SJSA1 (cell line): ENCODE measurements at regions not wholly inside any gene's neighbourhood (a gene's known extent, or its start where the extent isn't known, plus 50 kb on each side); places are given as distances from the start of the nearest gene placed in this dataset.
"Not testable (repeated sequence)": the region's sequence is repeated elsewhere in the genome, so short reads cannot be mapped to it uniquely, and the experiment has no call there.

ENCODE experiments used
- DNase-seq, 2 experiments: peaks; one replicate each; pipeline ENCODE4 v3.0.0-alpha.2; 2015 to 2020; ENCODE audit warnings: low spot score in 2 of 2, low read depth in 1 of 2
- H3K27ac ChIP-seq: fragments of 250-450 bp; sonication (Bioruptor Pico); 2 replicates; pipeline ENCODE4 v1.5.1; 2020; ENCODE audit warnings: mild to moderate bottlenecking, moderate library complexity
- H3K27me3 ChIP-seq: fragments of 250-450 bp; sonication (Bioruptor Pico); replicated peaks from 2 replicates; pipeline ENCODE4 v1.5.1; 2020; ENCODE audit warnings: mild to moderate bottlenecking, moderate library complexity
- H3K36me3 ChIP-seq: fragments of 250-450 bp; sonication (Bioruptor Pico); 2 replicates; pipeline ENCODE4 v1.5.1; 2020; ENCODE audit warnings: mild to moderate bottlenecking
- H3K4me1 ChIP-seq: fragments of 250-450 bp; sonication (Bioruptor Pico); replicated peaks from 2 replicates; pipeline ENCODE4 v1.6.1; 2021; ENCODE audit warnings: mild to moderate bottlenecking
- H3K4me3 ChIP-seq: fragments of 250-450 bp; sonication (Bioruptor Pico); 2 replicates; pipeline ENCODE4 v1.5.1; 2020; ENCODE audit warnings: mild to moderate bottlenecking
- H3K9me3 ChIP-seq: fragments of 250-450 bp; sonication (Bioruptor Pico); replicated peaks from 2 replicates; pipeline ENCODE4 v1.5.1; 2020; ENCODE audit warnings: mild to moderate bottlenecking

- no peak overlapping the region for H3K27ac ChIP-seq
- peak in 1 of 2 experiments; percentile 45 for DNase-seq
- no peak overlapping the region for H3K4me3 ChIP-seq
- no peaks in the 10 kb centered on the region for H3K9me3 ChIP-seq
- no peaks in the 10 kb centered on the region for H3K27me3 ChIP-seq
- peaks cover 25% of the 10 kb centered on the region for H3K4me1 ChIP-seq
- no peaks in the 10 kb centered on the region for H3K36me3 ChIP-seq
Measured at GRCh38 chr11:69215216-69215615, 59.5 kb downstream of the SMIM38 start.

GRCh38 chr11:69215784-69216415, 60.2 kb downstream of the SMIM38 start:
- Histone ChIP-seq H3K9me3 (no peaks in the 10 kb centered on the region), H3K36me3 (no peaks in the 10 kb centered on the region), H3K27ac (no peak overlapping the region), H3K4me3 (no peak overlapping the region), H3K4me1 (peaks cover 21% of the 10 kb centered on the region), H3K27me3 (no peaks in the 10 kb centered on the region)
- DNase-seq, result peak; percentile 84 to 87

- Histone ChIP-seq H3K27me3 (no peaks in the 10 kb centered on the region), H3K9me3 (no peaks in the 10 kb centered on the region), H3K27ac (no peak overlapping the region), H3K36me3 (no peaks in the 10 kb centered on the region), H3K4me1 (peaks cover 21% of the 10 kb centered on the region), H3K4me3 (no peak overlapping the region)
- peak in 1 of 2 experiments; percentile 51 for DNase-seq
Measured at GRCh38 chr11:69216647-69217051, 60.9 kb downstream of the SMIM38 start.

GRCh38 chr11:69217276-69218105, 61.8 kb downstream of the SMIM38 start:
- no peak overlapping the region for H3K27ac ChIP-seq
- DNase-seq, result peak in 1 of 2 experiments; percentile 56
- no peaks in the 10 kb centered on the region for H3K9me3 ChIP-seq
- peaks cover 21% of the 10 kb centered on the region for H3K4me1 ChIP-seq
- H3K27me3 ChIP-seq, result no peaks in the 10 kb centered on the region
- no peaks in the 10 kb centered on the region for H3K36me3 ChIP-seq
- no peak overlapping the region for H3K4me3 ChIP-seq

GRCh38 chr11:69218271-69218682, 62.5 kb downstream of the SMIM38 start:
- DNase-seq, result peak in 1 of 2 experiments; percentile 47
- Histone ChIP-seq H3K36me3 (no peaks in the 10 kb centered on the region), H3K4me1 (peaks cover 22% of the 10 kb centered on the region), H3K27ac (no peak overlapping the region), H3K27me3 (no peaks in the 10 kb centered on the region), H3K9me3 (no peaks in the 10 kb centered on the region), H3K4me3 (no peak overlapping the region)

GRCh38 chr11:69218946-69219720, 63.4 kb downstream of the SMIM38 start:
- Histone ChIP-seq H3K36me3 (no peaks in the 10 kb centered on the region), H3K4me3 (no peak overlapping the region), H3K4me1 (peaks cover 16% of the 10 kb centered on the region), H3K9me3 (no peaks in the 10 kb centered on the region), H3K27me3 (no peaks in the 10 kb centered on the region), H3K27ac (no peak overlapping the region)
- DNase-seq, result peak in 1 of 2 experiments; percentile 47

- H3K9me3 ChIP-seq, result no peaks in the 10 kb centered on the region
- no peaks in the 10 kb centered on the region for H3K36me3 ChIP-seq
- peaks cover 16% of the 10 kb centered on the region for H3K4me1 ChIP-seq
- no peak overlapping the region for H3K4me3 ChIP-seq
- H3K27me3 ChIP-seq, result no peaks in the 10 kb centered on the region
- H3K27ac ChIP-seq, result no peak overlapping the region
- peak in 1 of 2 experiments; percentile 42 for DNase-seq
Measured at GRCh38 chr11:69219991-69220390, 64.3 kb downstream of the SMIM38 start.

- Histone ChIP-seq H3K9me3 (no peaks in the 10 kb centered on the region), H3K36me3 (no peaks in the 10 kb centered on the region), H3K4me3 (no peak overlapping the region), H3K27ac (no peak overlapping the region), H3K4me1 (peaks cover 15% of the 10 kb centered on the region), H3K27me3 (peaks cover 1% of the 10 kb centered on the region; the same call in 1 of the 2 replicates)
- peak in 1 of 2 experiments; percentile 52 for DNase-seq
Measured at GRCh38 chr11:69220561-69221051, 64.9 kb downstream of the SMIM38 start.

- no peak overlapping the region for H3K27ac ChIP-seq
- no peak overlapping the region for H3K4me3 ChIP-seq
- peaks cover 10% of the 10 kb centered on the region for H3K4me1 ChIP-seq
- H3K27me3 ChIP-seq, result peaks cover 6% of the 10 kb centered on the region; the same call in 1 of the 2 replicates
- peak in 1 of 2 experiments; percentile 47 for DNase-seq
- H3K9me3 ChIP-seq, result no peaks in the 10 kb centered on the region
- H3K36me3 ChIP-seq, result no peaks in the 10 kb centered on the region
Measured at GRCh38 chr11:69221086-69221485, 65.4 kb downstream of the SMIM38 start.

GRCh38 chr11:69221636-69222035, 65.9 kb downstream of the SMIM38 start:
- DNase-seq, result peak in 1 of 2 experiments; percentile 40
- H3K36me3 ChIP-seq, H3K4me3 ChIP-seq, H3K9me3 ChIP-seq, H3K27me3 ChIP-seq, H3K4me1 ChIP-seq, H3K27ac ChIP-seq: not testable (repeated sequence)

- Histone ChIP-seq H3K27ac (no peak overlapping the region), H3K27me3 (peaks cover 7% of the 10 kb centered on the region; the same call in 1 of the 2 replicates), H3K36me3 (no peaks in the 10 kb centered on the region), H3K4me1 (0 out of 2 replicates have a peak, but pooled peaks cover 3% of the 10 kb centered on the region), H3K9me3 (no peaks in the 10 kb centered on the region), H3K4me3 (no peak overlapping the region)
- peak in 1 of 2 experiments; percentile 45 for DNase-seq
Measured at GRCh38 chr11:69227271-69227670, 66.7 kb upstream of the MYEOV start.

GRCh38 chr11:69229511-69229910, 64.4 kb upstream of the MYEOV start:
- Histone ChIP-seq H3K27ac (no peak overlapping the region), H3K4me1 (no peaks in the 10 kb centered on the region), H3K36me3 (no peaks in the 10 kb centered on the region), H3K4me3 (no peak overlapping the region), H3K27me3 (peaks cover 7% of the 10 kb centered on the region; the same call in 1 of the 2 replicates), H3K9me3 (no peaks in the 10 kb centered on the region)
- peak in 1 of 2 experiments; percentile 50 for DNase-seq

GRCh38 chr11:69230856-69231425, 63.0 kb upstream of the MYEOV start:
- no peaks in the 10 kb centered on the region for H3K4me1 ChIP-seq
- no peaks in the 10 kb centered on the region for H3K36me3 ChIP-seq
- no peak overlapping the region for H3K4me3 ChIP-seq
- peak in 1 of 2 experiments; percentile 60 for DNase-seq
- H3K27ac ChIP-seq, result no peak overlapping the region
- H3K27me3 ChIP-seq, result peaks cover 2% of the 10 kb centered on the region; the same call in 1 of the 2 replicates
- no peaks in the 10 kb centered on the region for H3K9me3 ChIP-seq
